Neural progenitor cell (in vitro differentiated cells): ENCODE measurements at regions not wholly inside any gene's neighbourhood (a gene's known extent, or its start where the extent isn't known, plus 50 kb on each side); places are given as distances from the start of the nearest gene placed in this dataset.

Source experiments
- DNase-seq: peaks from one replicate; pipeline ENCODE4 v3.0.0-alpha.2; 2016; ENCODE audit warnings: low spot score
- H2AFZ ChIP-seq: fragments of 200-600 bp; sonication (generic); replicated peaks from 2 replicates; pipeline ENCODE4 v1.6.1; 2016; ENCODE audit warnings: antibody characterized with exemption
- H3F3A ChIP-seq: fragments of 200-600 bp; sonication (generic); 2 replicates; pipeline ENCODE4 v1.6.1; 2016; ENCODE audit warnings: antibody characterized with exemption, low read depth
- H3K27ac ChIP-seq: fragments of 200-600 bp; sonication (generic); 2 replicates; pipeline ENCODE4 v1.5.1; 2016; ENCODE audit warnings: mild to moderate bottlenecking
- H3K27me3 ChIP-seq: fragments of 200-600 bp; sonication (generic); 2 replicates; pipeline ENCODE4 v1.6.1; 2016; ENCODE audit warnings: mild to moderate bottlenecking, moderate library complexity
- H3K36me3 ChIP-seq: fragments of 200-600 bp; sonication (generic); 2 replicates; pipeline ENCODE4 v1.5.1; 2016
- H3K4me1 ChIP-seq: fragments of 200-600 bp; sonication (generic); 2 replicates; pipeline ENCODE4 v1.6.1; 2016; ENCODE audit warnings: mixed run types
- H3K4me2 ChIP-seq: fragments of 200-600 bp; sonication (generic); 2 replicates; pipeline ENCODE4 v1.6.1; 2016
- H3K4me3 ChIP-seq: fragments of 200-600 bp; sonication (generic); 2 replicates; pipeline ENCODE4 v1.5.1; 2016
- H3K79me2 ChIP-seq: fragments of 200-600 bp; sonication (generic); 2 replicates; pipeline ENCODE4 v1.6.1; 2016; ENCODE audit warnings: low read depth
- H3K9ac ChIP-seq: fragments of 200-600 bp; sonication (generic); 2 replicates; pipeline ENCODE4 v1.6.1; 2016
- H3K9me3 ChIP-seq: fragments of 200-600 bp; sonication (generic); 2 replicates; pipeline ENCODE4 v1.5.1; 2016; ENCODE audit warnings: low read depth
- H4K20me1 ChIP-seq: fragments of 200-600 bp; sonication (generic); 2 replicates; pipeline ENCODE4 v1.6.1; 2016; ENCODE audit warnings: low read depth
- H3K27ac Mint-ChIP-seq: 3 replicates; pipeline ENCODE4 v1.8.0; 2021; ENCODE audit warnings: mixed read lengths
- H3K27me3 Mint-ChIP-seq: 2 replicates; pipeline ENCODE4 v1.8.0; 2022; ENCODE audit warnings: low read depth, mild to moderate bottlenecking, inconsistent platforms, moderate library complexity, mixed read lengths; ENCODE audit not compliant: insufficient read depth
- H3K36me3 Mint-ChIP-seq: 3 replicates; pipeline ENCODE4 v1.8.0; 2021; ENCODE audit warnings: mixed read lengths
- H3K4me1 Mint-ChIP-seq: 3 replicates; pipeline ENCODE4 v1.8.0; 2021; ENCODE audit warnings: mixed read lengths
- H3K4me3 Mint-ChIP-seq: 3 replicates; pipeline ENCODE4 v1.8.0; 2021; ENCODE audit warnings: mild to moderate bottlenecking, moderate library complexity, mixed read lengths
- H3K9me3 Mint-ChIP-seq: 3 replicates; pipeline ENCODE4 v1.8.0; 2020; ENCODE audit warnings: mixed read lengths
- CTCF ChIP-seq: fragments of 200-600 bp; sonication (generic); IDR thresholded peaks from 2 replicates; pipeline ENCODE4 v1.5.1; 2017; ENCODE audit warnings: antibody characterized with exemption, mild to moderate bottlenecking
- EZH2 ChIP-seq: fragments of 200-600 bp; sonication (generic); IDR thresholded peaks from 2 replicates; pipeline ENCODE4 v1.6.1; 2017; ENCODE audit warnings: antibody characterized with exemption, mild to moderate bottlenecking, moderate library complexity
- EZH2phosphoT487 ChIP-seq: fragments of 200-600 bp; sonication (generic); IDR thresholded peaks from 2 replicates; pipeline ENCODE4 v1.6.1; 2017; ENCODE audit warnings: antibody characterized with exemption

DNA sequence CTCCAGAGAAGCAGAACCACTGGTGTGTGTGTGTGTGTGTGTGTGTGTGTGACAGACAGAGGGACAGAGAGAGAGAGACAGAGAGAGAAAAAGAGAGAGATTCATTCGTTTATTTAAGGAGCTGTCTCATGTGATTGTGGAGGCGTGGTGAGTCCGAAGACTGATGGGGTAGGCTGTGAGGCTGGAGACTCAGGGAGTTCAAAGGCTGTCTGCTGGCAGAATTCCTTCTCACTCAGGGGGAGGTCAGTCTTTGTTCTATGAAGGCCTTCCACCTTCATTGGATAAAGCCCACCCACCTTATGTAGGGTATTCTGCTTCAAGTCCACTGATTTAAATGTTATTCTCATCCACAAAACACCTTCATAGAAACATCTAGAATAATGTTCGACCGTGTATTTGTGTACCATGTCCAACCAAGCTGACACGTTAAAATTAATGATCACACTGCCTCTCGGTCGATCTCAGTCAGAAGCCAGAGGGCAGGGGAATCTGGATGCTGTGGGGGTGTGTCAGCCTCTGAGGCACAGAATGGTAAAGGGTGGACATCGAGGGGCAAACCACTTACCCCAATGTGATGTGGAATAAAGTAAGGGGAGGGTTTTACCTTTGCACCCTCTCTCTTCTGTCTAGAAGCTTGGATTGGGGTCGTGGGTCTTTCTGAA is 275.6 kb downstream of the SLC4A3 start:
- Histone ChIP-seq H3K27me3 (no peaks in the 10 kb centered on the region), H3K36me3 (no peaks in the 10 kb centered on the region), H3K4me1 (peaks cover 5% of the 10 kb centered on the region), H3K9ac (no peak overlapping the region), H3K4me2 (peak overlapping the region; percentile 27), H3K9me3 (no peaks in the 10 kb centered on the region), H2AFZ (no peak overlapping the region), H4K20me1 (no peaks in the 10 kb centered on the region), H3K4me3 (no peak overlapping the region), H3F3A (no peaks in the 10 kb centered on the region), H3K79me2 (no peaks in the 10 kb centered on the region), H3K27ac (no peak overlapping the region)
- Mint-ChIP-seq H3K27ac (peak overlapping the region; percentile 98), H3K9me3 (peaks cover 11% of the 10 kb centered on the region), H3K36me3 (peaks cover 1% of the 10 kb centered on the region), H3K4me3 (peak overlapping the region; percentile 46), H3K4me1 (peaks cover 36% of the 10 kb centered on the region), H3K27me3 (peaks cover 8% of the 10 kb centered on the region)
- peak; percentile 34 for DNase-seq
- TF ChIP-seq EZH2 (no peak), CTCF (no peak), EZH2phosphoT487 (no peak)

DNA sequence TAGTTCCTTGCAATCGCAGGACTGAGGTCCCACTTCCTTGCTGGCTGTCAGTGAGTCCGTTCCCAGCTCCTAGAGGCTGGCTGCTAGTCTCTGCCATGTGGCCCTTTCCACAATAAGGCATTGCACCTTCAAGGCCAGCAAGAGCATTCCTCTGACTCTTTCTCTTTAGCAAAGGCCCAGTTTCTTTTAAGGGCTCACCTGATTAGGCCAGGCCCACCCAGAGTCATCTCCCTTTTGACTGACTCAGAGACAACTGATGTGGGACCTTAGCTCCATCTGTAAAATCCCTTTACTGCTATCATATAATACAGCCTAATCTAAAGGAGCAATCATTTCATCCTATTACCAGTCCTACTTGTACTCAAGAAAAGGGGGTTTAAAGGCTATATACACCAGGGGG is 278.2 kb downstream of the SLC4A3 start:
- H3F3A ChIP-seq, result no peaks in the 10 kb centered on the region
- peaks cover 8% of the 10 kb centered on the region for H3K27me3 Mint-ChIP-seq
- H3K4me2 ChIP-seq, result no peak overlapping the region
- TF ChIP-seq EZH2phosphoT487 (no peak), EZH2 (no peak), CTCF (no peak)
- H4K20me1 ChIP-seq, result no peaks in the 10 kb centered on the region
- H3K27ac ChIP-seq, result no peak overlapping the region
- no peak overlapping the region for H2AFZ ChIP-seq
- peaks cover 5% of the 10 kb centered on the region for H3K4me1 ChIP-seq
- H3K9me3 ChIP-seq, result no peaks in the 10 kb centered on the region
- H3K4me3 Mint-ChIP-seq, result no peak overlapping the region
- H3K9ac ChIP-seq, result no peak overlapping the region
- H3K79me2 ChIP-seq, result no peaks in the 10 kb centered on the region
- H3K36me3 Mint-ChIP-seq, result peaks cover 1% of the 10 kb centered on the region
- no peak for DNase-seq
- peaks cover 36% of the 10 kb centered on the region for H3K4me1 Mint-ChIP-seq
- H3K9me3 Mint-ChIP-seq, result peaks cover 10% of the 10 kb centered on the region
- no peaks in the 10 kb centered on the region for H3K27me3 ChIP-seq
- no peaks in the 10 kb centered on the region for H3K36me3 ChIP-seq
- H3K4me3 ChIP-seq, result no peak overlapping the region
- no peak overlapping the region for H3K27ac Mint-ChIP-seq

DNA sequence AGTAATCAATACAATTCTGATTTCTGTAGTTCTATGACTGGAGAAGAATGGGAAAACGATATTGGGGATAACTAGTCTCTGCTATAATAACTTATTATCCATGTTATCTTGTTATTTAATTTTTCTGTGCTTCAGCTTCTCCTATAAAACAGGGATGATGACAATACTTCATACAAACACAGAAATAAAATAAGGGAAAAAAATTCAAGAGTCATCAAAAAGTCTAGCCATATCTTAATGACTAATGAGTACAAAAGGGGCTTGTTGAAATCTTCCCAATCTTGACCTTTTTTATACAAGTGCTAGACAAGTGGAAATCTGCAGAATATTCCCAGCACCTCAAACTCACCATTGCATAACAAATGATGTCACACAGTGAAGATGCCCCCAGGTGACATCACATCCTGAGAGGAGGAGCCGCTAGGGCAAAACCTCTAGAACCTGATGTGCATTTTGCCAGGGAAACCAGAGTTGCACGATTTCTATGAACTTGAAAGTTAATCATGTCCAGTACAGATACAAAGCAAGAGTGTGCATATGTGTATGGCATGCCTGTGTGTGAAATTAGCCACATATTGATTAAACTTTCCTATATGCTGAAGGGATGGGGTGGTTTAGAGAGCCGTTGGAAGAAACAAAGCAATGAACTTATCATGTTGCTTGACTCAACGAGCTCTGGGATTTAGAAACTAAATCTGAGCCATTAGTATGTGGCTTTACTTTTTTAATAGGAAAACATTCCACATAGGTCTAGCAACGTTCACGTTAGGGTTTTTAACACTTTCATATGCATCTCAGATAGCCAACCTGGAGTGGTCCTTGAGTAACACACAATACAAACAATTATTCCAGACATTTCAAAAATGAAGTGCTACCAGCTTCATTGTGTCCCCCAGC is 278.9 kb downstream of the SLC4A3 start:
- Histone ChIP-seq H3F3A (no peaks in the 10 kb centered on the region), H3K79me2 (no peaks in the 10 kb centered on the region), H3K9me3 (no peaks in the 10 kb centered on the region), H3K27me3 (no peaks in the 10 kb centered on the region), H4K20me1 (no peaks in the 10 kb centered on the region), H2AFZ (no peak overlapping the region), H3K4me2 (no peak overlapping the region), H3K36me3 (no peaks in the 10 kb centered on the region), H3K27ac (no peak overlapping the region), H3K9ac (no peak overlapping the region), H3K4me1 (peaks cover 5% of the 10 kb centered on the region), H3K4me3 (no peak overlapping the region)
- Mint-ChIP-seq H3K27me3 (peaks cover 11% of the 10 kb centered on the region), H3K27ac (no peak overlapping the region), H3K4me3 (no peak overlapping the region), H3K9me3 (peaks cover 11% of the 10 kb centered on the region), H3K36me3 (peaks cover 1% of the 10 kb centered on the region), H3K4me1 (peaks cover 36% of the 10 kb centered on the region)
- no peak for TF ChIP-seq CTCF
- TF ChIP-seq EZH2, result no peak
- no peak for TF ChIP-seq EZH2phosphoT487
- no peak for DNase-seq
